ENCODE measurements at regions not wholly inside any gene's neighbourhood (a gene's known extent, or its start where the extent isn't known, plus 50 kb on each side); places are given as distances from the start of the nearest gene placed in this dataset.

- TF ChIP-seq CTCF (conservative IDR thresholded peaks at IDR 0.05) (peak; percentile 7; the same call in 1 of the 2 replicates), ZFX (IDR thresholded peaks at IDR 0.05) (no peak)
Observed at GRCh38 chr12:67018105-67018504, 251.1 kb upstream of the CAND1 start.
